Suprapubic skin (tissue), 4 donors: ENCODE measurements at regions not wholly inside any gene's neighbourhood (a gene's known extent, or its start where the extent isn't known, plus 50 kb on each side); places are given as distances from the start of the nearest gene placed in this dataset.

Source experiments
- CTCF ChIP-seq, 2 donors: fragments of 200-600 bp in 1 of 2; fragments of 450-650 bp in 1 of 2; sonication (generic) in 1 of 2; IDR thresholded peaks; one replicate each; pipeline ENCODE4 v1.5.1; 2016 to 2019; ENCODE audit warnings: antibody characterized with exemption in 2 of 2, mild to moderate bottlenecking in 1 of 2, moderate library complexity in 1 of 2
- EP300 ChIP-seq: sonication (generic); formaldehyde crosslinking; IDR thresholded peaks from one replicate; pipeline ENCODE4 v1.6.1; 2017; ENCODE audit warnings: antibody characterized with exemption
- POLR2A ChIP-seq, 2 donors: fragments of 450-650 bp; IDR thresholded peaks; one replicate each; pipeline ENCODE4 v1.6.1; 2017; ENCODE audit warnings: antibody characterized with exemption in 2 of 2, mild to moderate bottlenecking in 2 of 2, moderate library complexity in 2 of 2
- POLR2AphosphoS5 ChIP-seq, 3 donors: sonication (generic); formaldehyde crosslinking; IDR thresholded peaks; one replicate each; pipeline ENCODE4 v1.6.1; 2017; ENCODE audit warnings: antibody characterized with exemption in 3 of 3

GRCh38 chr2:129422028-129422427 lies 557.4 kb upstream of the RAB6C start:
- no peak for TF ChIP-seq CTCF (IDR thresholded peaks at IDR 0.05)
- TF ChIP-seq POLR2A (IDR thresholded peaks at IDR 0.05), result no peak
- no peak for TF ChIP-seq POLR2AphosphoS5 (IDR thresholded peaks at IDR 0.05)
- TF ChIP-seq EP300, result no peak
